ENCODE measurements at regions not wholly inside any gene's neighbourhood (a gene's known extent, or its start where the extent isn't known, plus 50 kb on each side); places are given as distances from the start of the nearest gene placed in this dataset.

- Mint-ChIP-seq H3K9me3 (no peaks in the 10 kb centered on the region), H3K36me3 (no peaks in the 10 kb centered on the region), H3K27me3 (ENCODE audit: low read depth in 2 of 2) (peaks cover 0 to 12% of the 10 kb centered on the region in 2 donors), H3K4me3 (no peak overlapping the region), H3K4me1 (no peaks in the 10 kb centered on the region), H3K27ac (no peak overlapping the region)
- no peaks in the 10 kb centered on the region for H3K4me1 ChIP-seq (ENCODE audit: control insufficient read depth, insufficient read depth, low read length)
- no peak overlapping the region for H3K4me3 ChIP-seq (ENCODE audit: low read length)
- no peaks in the 10 kb centered on the region for H3K36me3 ChIP-seq (ENCODE audit: control insufficient read depth, insufficient read depth, low read length)
- H3K27ac ChIP-seq (ENCODE audit: low read length), result no peak overlapping the region
- TF ChIP-seq CTCF (IDR thresholded peaks at IDR 0.05), result no peak
- DNase-seq (no peak), ATAC-seq (no peak)
- no peaks in the 10 kb centered on the region for H3K27me3 ChIP-seq (ENCODE audit: control insufficient read depth, insufficient read depth, low read length)
- 93% methylated on average over 40 of the region's 40 CpGs for WGBS (ENCODE audit: insufficient coverage)
- H3K9me3 ChIP-seq (ENCODE audit: control insufficient read depth, insufficient read depth, low read length), result no peaks in the 10 kb centered on the region
- intact Hi-C loops (cut with micrococcal nuclease), result no loop called here
These were observed 161.3 kb downstream of the IPMK start for GRCh38 chr10:58106211-58107035.

- no peaks in the 10 kb centered on the region for H3K36me3 Mint-ChIP-seq
- ATAC-seq, result no peak
- TF ChIP-seq CTCF (IDR thresholded peaks at IDR 0.05), result no peak
- H3K27me3 Mint-ChIP-seq (ENCODE audit: low read depth in 2 of 2), result peaks cover 0 to 12% of the 10 kb centered on the region in 2 donors
- no peaks in the 10 kb centered on the region for H3K27me3 ChIP-seq (ENCODE audit: control insufficient read depth, insufficient read depth, low read length)
- no peaks in the 10 kb centered on the region for H3K9me3 ChIP-seq (ENCODE audit: control insufficient read depth, insufficient read depth, low read length)
- H3K4me1 ChIP-seq (ENCODE audit: control insufficient read depth, insufficient read depth, low read length), result no peaks in the 10 kb centered on the region
- peaks cover 0 to 2% of the 10 kb centered on the region in 2 donors for H3K9me3 Mint-ChIP-seq
- no peak overlapping the region for H3K27ac Mint-ChIP-seq
- H3K4me3 Mint-ChIP-seq, result no peak overlapping the region
- DNase-seq, result no peak
- H3K27ac ChIP-seq (ENCODE audit: low read length), result no peak overlapping the region
- H3K4me1 Mint-ChIP-seq, result no peaks in the 10 kb centered on the region
- intact Hi-C loops (cut with micrococcal nuclease), result no loop called here
- H3K4me3 ChIP-seq (ENCODE audit: low read length), result no peak overlapping the region
- H3K36me3 ChIP-seq (ENCODE audit: control insufficient read depth, insufficient read depth, low read length), result no peaks in the 10 kb centered on the region
These were observed 163.3 kb downstream of the IPMK start for GRCh38 chr10:58104351-58104751.

GRCh38 chr10:58102897-58103296, 164.8 kb downstream of the IPMK start:
- Mint-ChIP-seq H3K4me1 (no peaks in the 10 kb centered on the region), H3K27ac (no peak overlapping the region)

More at GRCh38 chr10:58102897-58103296, 164.8 kb downstream of the IPMK start:
- H3K4me3 Mint-ChIP-seq, result no peak overlapping the region
- H3K36me3 Mint-ChIP-seq, result no peaks in the 10 kb centered on the region
- no peaks in the 10 kb centered on the region for H3K9me3 ChIP-seq (ENCODE audit: control insufficient read depth, insufficient read depth, low read length)
- no peaks in the 10 kb centered on the region for H3K27me3 ChIP-seq (ENCODE audit: control insufficient read depth, insufficient read depth, low read length)
- intact Hi-C loops (cut with micrococcal nuclease), result no loop called here
- peaks cover 0 to 2% of the 10 kb centered on the region in 2 donors for H3K9me3 Mint-ChIP-seq
- H3K36me3 ChIP-seq (ENCODE audit: control insufficient read depth, insufficient read depth, low read length), result no peaks in the 10 kb centered on the region
- H3K4me1 ChIP-seq (ENCODE audit: control insufficient read depth, insufficient read depth, low read length), result no peaks in the 10 kb centered on the region
- no peak overlapping the region for H3K27ac ChIP-seq (ENCODE audit: low read length)
- 77% methylated on average over 7 of the region's 7 CpGs for WGBS (ENCODE audit: insufficient coverage)
- DNase-seq, result no peak
- H3K27me3 Mint-ChIP-seq (ENCODE audit: low read depth in 2 of 2), result peaks cover 0 to 12% of the 10 kb centered on the region in 2 donors
- no peak for ATAC-seq
- no peak for TF ChIP-seq CTCF (IDR thresholded peaks at IDR 0.05)
- H3K4me3 ChIP-seq (ENCODE audit: low read length), result no peak overlapping the region
